Endothelial cell of umbilical vein (primary cell): ENCODE measurements at regions not wholly inside any gene's neighbourhood (a gene's known extent, or its start where the extent isn't known, plus 50 kb on each side); places are given as distances from the start of the nearest gene placed in this dataset.

Source experiments
- BruUV-seq: library from RNA; stranded (reverse); fragments of 400-500 nt; replicated peaks from 2 replicates; lab custom pipeline; 2021; lab: Mats Ljungman, UMichigan
- CTCF ChIA-PET: fragments of 300-600, 350-600 bp; sonication (Branson Sonifier 250); formaldehyde crosslinking; loops from one replicate; lab custom pipeline; 2021; ENCODE audit warnings: antibody characterized with exemption, inconsistent platforms; lab: Charles Lee
- POLR2A ChIA-PET: fragments of 300-600, 350-600 bp; sonication (Branson Sonifier 250); formaldehyde crosslinking; loops from one replicate; lab custom pipeline; 2021; ENCODE audit warnings: antibody characterized with exemption, inconsistent platforms; lab: Charles Lee
- DNase-seq: peaks from one replicate; pipeline ENCODE4 v3.0.0-alpha.2; 2011; ENCODE audit warnings: low read depth, low spot score
- FAIRE-seq: peaks from 2 replicates; lab custom pipeline; 2011; peaks lifted over from hg19 to GRCh38; lab: Jason Lieb, UNC
- H2AFZ ChIP-seq: 2 replicates; pipeline ENCODE4 v1.6.0; 2012; ENCODE audit warnings: low read depth, low read length, control low read depth, inconsistent platforms
- H3K27ac ChIP-seq: 2 replicates; pipeline ENCODE4 v1.5.1; 2011; ENCODE audit warnings: low read depth, mild to moderate bottlenecking, control low read depth, low read length, moderate library complexity; ENCODE audit not compliant: insufficient read depth
- H3K27me3 ChIP-seq, 2 experiments: 2 replicates each; pipeline versions ENCODE4 v1.6.0 to v1.6.1; 2011; ENCODE audit warnings: low read length in 2 of 2, mixed read lengths in 1 of 2; ENCODE audit not compliant: control insufficient read depth in 2 of 2, insufficient read depth in 2 of 2
- H3K36me3 ChIP-seq, 2 experiments: 2 replicates in 1 of 2; 3 replicates in 1 of 2; pipeline ENCODE4 v1.5.1; 2011; ENCODE audit warnings: low read length in 2 of 2, mild to moderate bottlenecking in 1 of 2, moderate library complexity in 1 of 2; ENCODE audit not compliant: control insufficient read depth in 2 of 2, insufficient read depth in 2 of 2; ENCODE audit errors: extremely low read depth in 1 of 2
- H3K4me1 ChIP-seq: 3 replicates; pipeline ENCODE4 v1.5.1; 2011; ENCODE audit warnings: mild to moderate bottlenecking, low read length; ENCODE audit not compliant: control insufficient read depth, insufficient read depth; ENCODE audit errors: extremely low read depth
- H3K4me2 ChIP-seq: 2 replicates; pipeline ENCODE4 v1.6.1; 2011; ENCODE audit warnings: low read length, control low read depth, mixed read lengths; ENCODE audit not compliant: insufficient read depth
- H3K4me3 ChIP-seq, 3 experiments: fragments of 200-600 bp in 1 of 3; sonication (generic), shearing (Covaris generic) in 1 of 3; replicated peaks in 1 of 3; 2 replicates each; pipeline ENCODE4 v1.5.1; 2011 to 2016; ENCODE audit warnings: control low read depth in 3 of 3, low read length in 3 of 3, mild to moderate bottlenecking in 2 of 3, inconsistent platforms in 1 of 3, low read depth in 1 of 3, moderate library complexity in 1 of 3; ENCODE audit not compliant: insufficient read depth in 1 of 3
- H3K79me2 ChIP-seq: 2 replicates; pipeline ENCODE4 v1.6.0; 2012; ENCODE audit warnings: low read length, inconsistent platforms; ENCODE audit not compliant: control insufficient read depth, insufficient read depth
- H3K9ac ChIP-seq: replicated peaks from 2 replicates; pipeline ENCODE3; 2011; ENCODE audit warnings: low read length, control low read depth; ENCODE audit not compliant: insufficient read depth; ENCODE audit errors: extremely low read depth
- H3K9me1 ChIP-seq: replicated peaks from 3 replicates; pipeline ENCODE4 v1.6.0; 2011; ENCODE audit warnings: mild to moderate bottlenecking, low read length; ENCODE audit not compliant: control insufficient read depth, insufficient read depth; ENCODE audit errors: extremely low read depth
- H3K9me3 ChIP-seq: replicated peaks from 2 replicates; pipeline ENCODE4 v1.5.1; 2012; ENCODE audit warnings: low read length, inconsistent platforms; ENCODE audit not compliant: control insufficient read depth, insufficient read depth
- H4K20me1 ChIP-seq: replicated peaks from 2 replicates; pipeline ENCODE3; 2011; ENCODE audit warnings: mild to moderate bottlenecking, low read length; ENCODE audit not compliant: control insufficient read depth, insufficient read depth; ENCODE audit errors: extremely low read depth
- CTCF ChIP-seq, 2 donors: IDR thresholded peaks; 1 replicate in 1 of 2; 2 replicates in 1 of 2; pipeline ENCODE4 v1.5.1; 2011; ENCODE audit warnings: low read length in 2 of 2, mild to moderate bottlenecking in 2 of 2, moderate library complexity in 2 of 2, control low read depth in 1 of 2, inconsistent platforms in 1 of 2, low read depth in 1 of 2; ENCODE audit not compliant: insufficient read depth in 1 of 2; ENCODE audit errors: extremely low read depth in 1 of 2
- EZH2 ChIP-seq: IDR thresholded peaks from 2 replicates; pipeline ENCODE4 v1.6.1; 2012; ENCODE audit warnings: borderline replicate concordance, low read depth, mild to moderate bottlenecking, moderate library complexity, low read length, inconsistent platforms; ENCODE audit not compliant: severe bottlenecking
- FOS ChIP-seq: IDR thresholded peaks from 2 replicates; pipeline ENCODE4 v1.6.1; 2011; ENCODE audit warnings: mild to moderate bottlenecking, low read length, moderate library complexity, borderline replicate concordance; ENCODE audit not compliant: insufficient read depth
- GATA2 ChIP-seq: IDR thresholded peaks from 2 replicates; pipeline ENCODE4 v1.7.0; 2011; ENCODE audit warnings: low read depth, mild to moderate bottlenecking, moderate library complexity, mixed read lengths, low read length; ENCODE audit not compliant: insufficient read length, insufficient read depth
- JUN ChIP-seq: IDR thresholded peaks from 2 replicates; pipeline ENCODE4 v1.6.1; 2011; ENCODE audit warnings: borderline replicate concordance, low read depth; ENCODE audit not compliant: insufficient read length, insufficient read depth
- MAX ChIP-seq: IDR thresholded peaks from 2 replicates; pipeline ENCODE4 v1.6.1; 2011; ENCODE audit not compliant: insufficient read depth, insufficient read length
- MYC ChIP-seq: IDR thresholded peaks from one replicate; pipeline ENCODE4 v1.6.1; 2011; ENCODE audit warnings: mild to moderate bottlenecking, low read depth, low read length
- POLR2A ChIP-seq: IDR thresholded peaks from 2 replicates; pipeline ENCODE4 v1.6.1; 2012; ENCODE audit warnings: low read depth, mild to moderate bottlenecking, control low read depth, low read length
- POLR2AphosphoS5 ChIP-seq: IDR thresholded peaks from 2 replicates; pipeline ENCODE4 v1.6.1; 2012; ENCODE audit warnings: low read depth, mild to moderate bottlenecking, control low read depth, low read length, moderate library complexity; ENCODE audit not compliant: insufficient read depth
- dilution Hi-C: fragments of 300-500 bp; cut with MboI; formaldehyde crosslinking; loops from one replicate; pipeline ENCODE4 v1.15.0; 2019; ENCODE audit warnings: low sequenced_read_pairs; ENCODE audit not compliant: extremely low pct_ligation_motif_present
- intact Hi-C: fragments of 100-400 bp; cut with micrococcal nuclease; formaldehyde crosslinking; loops from one replicate; pipeline ENCODE4 v1.10.0; 2022

GRCh38 chr19:7400815-7401214, 52.1 kb downstream of the ARHGEF18 start:
- CTCF ChIA-PET = interaction anchor here (1.3 kb wide), 1 partner anchor 14 kb away, joined by 3 read pairs; no protein-coding TSS in a partner anchor

More at GRCh38 chr19:7400815-7401214, 52.1 kb downstream of the ARHGEF18 start:
- H3K4me3 ChIP-seq = no peak overlapping the region
- no peak overlapping the region for H2AFZ ChIP-seq
- H4K20me1 ChIP-seq = no peaks in the 10 kb centered on the region
- peaks cover 48% of the 10 kb centered on the region for H3K79me2 ChIP-seq
- no peak overlapping the region for H3K27ac ChIP-seq
- no peaks in the 10 kb centered on the region for H3K9me1 ChIP-seq
- TF ChIP-seq CTCF (IDR thresholded peaks at IDR 0.05; ENCODE audit: extremely low read depth in 1 of 2, insufficient read depth in 1 of 2, low read depth in 1 of 2, low read length in 2 of 2) (no peak), POLR2AphosphoS5 (no peak), MYC (no peak), JUN (no peak), POLR2A (no peak), EZH2 (no peak), MAX (no peak), GATA2 (no peak), FOS (no peak)
- H3K27me3 ChIP-seq = no peaks in the 10 kb centered on the region
- peaks cover 4% of the 10 kb centered on the region for H3K4me1 ChIP-seq
- no peak overlapping the region for H3K4me2 ChIP-seq
- POLR2A ChIA-PET = no interaction called here
- BruUV-seq = no TSS peak
- FAIRE-seq (no peak), DNase-seq (no peak)
- no peaks in the 10 kb centered on the region for H3K36me3 ChIP-seq
- no peaks in the 10 kb centered on the region for H3K9me3 ChIP-seq
- intact Hi-C loops = loop anchor here (5.0 kb wide), 1 partner anchor 914 kb away; no protein-coding TSS in a partner anchor
- dilution Hi-C loops = no loop called here
- no peak overlapping the region for H3K9ac ChIP-seq
